Heart left ventricle (tissue), 13 donors: ENCODE measurements at regions not wholly inside any gene's neighbourhood (a gene's known extent, or its start where the extent isn't known, plus 50 kb on each side); places are given as distances from the start of the nearest gene placed in this dataset.

Experiments
- POLR2A ChIP-seq, 2 donors: fragments of 450-650 bp; IDR thresholded peaks; one replicate each; pipeline ENCODE4 v1.6.1; 2017; ENCODE audit warnings: antibody characterized with exemption in 2 of 2, mild to moderate bottlenecking in 2 of 2, moderate library complexity in 2 of 2
- TF ChIP-seq, protein P1 (sequence below), 12 donors: fragments of 200-600 bp; sonication (generic) in 4 of 12; IDR thresholded peaks; one replicate each; pipeline versions ENCODE4 v1.5.0 to v1.8.0; 2018 to 2022; ENCODE audit warnings: antibody characterized with exemption in 12 of 12, mild to moderate bottlenecking in 5 of 12
- donor health status: ischemic (EF 13 %, LVEDD 7.1; RV severe dilation, severe dysfunction).
- donor health status: DM: no; HTN: yes; CAD: no.
- donor health status: DM: no; HTN: no; CAD: no.
- donor health status: ischemic (EF 25% LVEDD 6.9; RV normal size, moderate dysfunction).
- donor health status: ischemic (EF 25% LVEDD 5.7; RV mildly dilated, moderate dysfunction).
- donor health status: ischemic (EF 35%, LVEDD 5.7; RV mildly dilated, moderate dysfunction).
- donor health status: nonischemic (EF 11% LVEDD 7.7; RV severe dilation, severe dysfunction).
- donor health status: DM: yes; HTN: yes; CAD: no.
- donor health status: PGD.
- donor health status: ischemic (EF 29% LVEDD 5.4; RV normal size, mild dysfunction).
- donor health status: nonischemic (EF 23%, LVEDD 6.1; RV moderate dilation, normal function).

DNA sequence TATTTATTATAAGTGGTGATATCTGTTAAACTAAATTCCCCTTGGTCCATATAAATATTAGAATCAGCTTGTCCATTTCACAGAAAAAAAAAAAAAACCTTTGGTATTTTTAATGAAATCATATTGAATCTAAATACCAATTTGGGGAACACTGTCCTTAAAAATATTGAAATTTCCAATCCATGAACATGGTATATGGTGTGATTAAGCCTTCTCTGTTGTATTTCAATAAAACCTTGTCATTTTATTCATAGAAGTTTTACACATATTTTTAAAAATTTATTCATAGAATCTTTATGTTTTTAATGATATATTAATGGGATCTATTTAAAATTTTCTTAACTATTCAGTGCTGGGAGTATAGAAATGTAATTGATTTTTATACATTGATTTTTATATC lies 135.3 kb downstream of the CEP120 start:
- TF ChIP-seq, protein P1, sequence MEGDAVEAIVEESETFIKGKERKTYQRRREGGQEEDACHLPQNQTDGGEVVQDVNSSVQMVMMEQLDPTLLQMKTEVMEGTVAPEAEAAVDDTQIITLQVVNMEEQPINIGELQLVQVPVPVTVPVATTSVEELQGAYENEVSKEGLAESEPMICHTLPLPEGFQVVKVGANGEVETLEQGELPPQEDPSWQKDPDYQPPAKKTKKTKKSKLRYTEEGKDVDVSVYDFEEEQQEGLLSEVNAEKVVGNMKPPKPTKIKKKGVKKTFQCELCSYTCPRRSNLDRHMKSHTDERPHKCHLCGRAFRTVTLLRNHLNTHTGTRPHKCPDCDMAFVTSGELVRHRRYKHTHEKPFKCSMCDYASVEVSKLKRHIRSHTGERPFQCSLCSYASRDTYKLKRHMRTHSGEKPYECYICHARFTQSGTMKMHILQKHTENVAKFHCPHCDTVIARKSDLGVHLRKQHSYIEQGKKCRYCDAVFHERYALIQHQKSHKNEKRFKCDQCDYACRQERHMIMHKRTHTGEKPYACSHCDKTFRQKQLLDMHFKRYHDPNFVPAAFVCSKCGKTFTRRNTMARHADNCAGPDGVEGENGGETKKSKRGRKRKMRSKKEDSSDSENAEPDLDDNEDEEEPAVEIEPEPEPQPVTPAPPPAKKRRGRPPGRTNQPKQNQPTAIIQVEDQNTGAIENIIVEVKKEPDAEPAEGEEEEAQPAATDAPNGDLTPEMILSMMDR (IDR thresholded peaks at IDR 0.05): no peak
- TF ChIP-seq POLR2A (IDR thresholded peaks at IDR 0.05): no peak
